Gastroesophageal sphincter (tissue), 4 donors: ENCODE measurements at regions not wholly inside any gene's neighbourhood (a gene's known extent, or its start where the extent isn't known, plus 50 kb on each side); places are given as distances from the start of the nearest gene placed in this dataset.

Experiments
- ATAC-seq: fragments of 150-250 bp; one replicate; pipeline ENCODE4 v1.9.1; 2016; ENCODE audit warnings: mild to moderate bottlenecking, moderate library complexity
- H3K27ac ChIP-seq, 4 donors: fragments of 200-600 bp; sonication (generic) in 3 of 4; 1 replicate in 3 of 4; 2 replicates in 1 of 4; pipeline ENCODE4 v1.5.1; 2016 to 2019
- H3K27me3 ChIP-seq: fragments of 200-600 bp; sonication (generic); one replicate; pipeline ENCODE4 v1.5.1; 2019
- H3K36me3 ChIP-seq, 2 donors: fragments of 200-600 bp; sonication (generic); one replicate each; pipeline ENCODE4 v1.5.1; 2019; ENCODE audit warnings: control low read depth in 1 of 2
- H3K4me1 ChIP-seq, 3 donors: fragments of 200-600 bp; sonication (generic); 1 replicate in 2 of 3; 2 replicates in 1 of 3; pipeline ENCODE4 v1.5.1; 2016 to 2019; ENCODE audit warnings: control low read depth in 2 of 3
- H3K4me3 ChIP-seq, 2 donors: fragments of 200-600 bp; sonication (generic); one replicate each; pipeline ENCODE4 v1.5.1; 2019; ENCODE audit warnings: mild to moderate bottlenecking in 1 of 2, moderate library complexity in 1 of 2
- H3K9me3 ChIP-seq, 3 donors: fragments of 200-600 bp; sonication (generic); one replicate each; pipeline ENCODE4 v1.5.1; 2017 to 2019; ENCODE audit warnings: control low read depth in 2 of 3
- CTCF ChIP-seq, 4 experiments: fragments of 200-600 bp in 2 of 4; fragments of 450-650 bp in 2 of 4; sonication (generic) in 1 of 4; IDR thresholded peaks; one replicate each; pipeline ENCODE4 v1.5.1; 2017 to 2019; ENCODE audit warnings: antibody characterized with exemption in 4 of 4, mild to moderate bottlenecking in 2 of 4, moderate library complexity in 2 of 4
- EP300 ChIP-seq: sonication (generic); formaldehyde crosslinking; IDR thresholded peaks from one replicate; pipeline ENCODE4 v1.6.1; 2017; ENCODE audit warnings: antibody characterized with exemption, mild to moderate bottlenecking
- POLR2A ChIP-seq, 2 donors: fragments of 450-650 bp; IDR thresholded peaks; one replicate each; pipeline ENCODE4 v1.6.1; 2017; ENCODE audit warnings: antibody characterized with exemption in 2 of 2, mild to moderate bottlenecking in 2 of 2, moderate library complexity in 1 of 2
- POLR2AphosphoS5 ChIP-seq: sonication (generic); formaldehyde crosslinking; IDR thresholded peaks from one replicate; pipeline ENCODE4 v1.6.1; 2017; ENCODE audit warnings: antibody characterized with exemption
- WGBS, 2 donors: methylation state at CpG; one replicate each; pipeline ENCODE4 v1.1.5; 2018; ENCODE audit warnings: low coverage in 1 of 2; 5-methylcytosine and 5-hydroxymethylcytosine counted together

GRCh38 chr5:110161162-110161561 is 471.4 kb downstream of the MAN2A1 start:
- no peak for ATAC-seq
- H3K27ac ChIP-seq, result no peak overlapping the region
- no peak for TF ChIP-seq EP300
- no peak for TF ChIP-seq CTCF (IDR thresholded peaks at IDR 0.05)
- TF ChIP-seq POLR2A (IDR thresholded peaks at IDR 0.05), result no peak
- no peak for TF ChIP-seq POLR2AphosphoS5
- H3K27me3 ChIP-seq, result no peaks in the 10 kb centered on the region
- H3K4me3 ChIP-seq, result no peak overlapping the region
- H3K4me1 ChIP-seq, result no peaks in the 10 kb centered on the region
- H3K9me3 ChIP-seq, result no peaks in the 10 kb centered on the region
- 82% methylated on average over 2 of the region's 2 CpGs; no CpG with 5 or more reads in 1 of the 2 donors for WGBS, 2 donors
- H3K36me3 ChIP-seq, result no peaks in the 10 kb centered on the region

DNA sequence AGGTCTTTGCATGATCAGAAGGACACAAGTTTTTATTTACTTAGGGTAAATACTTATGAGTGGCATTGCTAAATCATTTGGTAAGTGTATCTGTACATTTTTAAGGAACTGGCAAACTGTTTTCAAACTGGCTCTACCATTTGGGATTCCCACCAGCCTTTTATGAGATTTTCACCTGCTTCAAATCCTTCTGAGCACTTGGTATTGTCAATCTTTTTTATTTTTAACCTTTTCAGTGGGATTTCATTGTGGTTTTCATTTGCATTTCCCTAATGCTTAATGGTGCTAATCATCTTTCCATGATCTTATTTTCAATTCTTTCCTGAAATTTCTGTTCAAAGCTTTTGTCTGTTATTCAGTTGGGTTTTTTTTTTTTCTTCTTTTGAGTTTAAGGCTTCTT is 475.6 kb downstream of the MAN2A1 start:
- Histone ChIP-seq H3K9me3 (peaks cover 0 to 7% (median under 1%) of the 10 kb centered on the region in 3 donors), H3K4me1 (no peaks in the 10 kb centered on the region), H3K27me3 (no peaks in the 10 kb centered on the region), H3K27ac (no peak overlapping the region), H3K4me3 (no peak overlapping the region), H3K36me3 (no peaks in the 10 kb centered on the region)
- TF ChIP-seq POLR2AphosphoS5 (no peak), EP300 (no peak), POLR2A (IDR thresholded peaks at IDR 0.05) (no peak), CTCF (IDR thresholded peaks at IDR 0.05) (no peak)
- no peak for ATAC-seq

GRCh38 chr5:110167384-110167783 is 477.7 kb downstream of the MAN2A1 start:
- Histone ChIP-seq H3K36me3 (no peaks in the 10 kb centered on the region), H3K4me3 (no peak overlapping the region), H3K4me1 (no peaks in the 10 kb centered on the region), H3K9me3 (peaks cover 0 to 16% (median 2%) of the 10 kb centered on the region in 3 donors), H3K27me3 (no peaks in the 10 kb centered on the region), H3K27ac (no peak overlapping the region)
- ATAC-seq, result no peak
- whole genome bisulfite sequencing, 2 donors, result 83 to 100% methylated on average over 2 of the region's 2 CpGs
- TF ChIP-seq POLR2AphosphoS5, result no peak
- no peak for TF ChIP-seq EP300
- no peak for TF ChIP-seq POLR2A (IDR thresholded peaks at IDR 0.05)
- TF ChIP-seq CTCF (IDR thresholded peaks at IDR 0.05), result no peak

- no peak for TF ChIP-seq EP300
- no peak overlapping the region for H3K4me3 ChIP-seq
- H3K27ac ChIP-seq, result no peak overlapping the region
- ATAC-seq, result no peak
- peaks cover 0 to 16% (median 2%) of the 10 kb centered on the region in 3 donors for H3K9me3 ChIP-seq
- H3K36me3 ChIP-seq, result no peaks in the 10 kb centered on the region
- H3K4me1 ChIP-seq, result no peaks in the 10 kb centered on the region
- H3K27me3 ChIP-seq, result no peaks in the 10 kb centered on the region
- WGBS, 2 donors, result 59 to 80% methylated on average over 2 of the region's 2 CpGs
Observed at GRCh38 chr5:110169461-110169860, 479.7 kb downstream of the MAN2A1 start.

- H3K9me3 ChIP-seq, result no peaks in the 10 kb centered on the region
- WGBS, 2 donors, result 94% methylated on average over 2 of the region's 2 CpGs; no CpG with 5 or more reads in 1 of the 2 donors
- no peak overlapping the region for H3K27ac ChIP-seq
- H3K36me3 ChIP-seq, result no peaks in the 10 kb centered on the region
- H3K4me3 ChIP-seq, result no peak overlapping the region
- H3K4me1 ChIP-seq, result no peaks in the 10 kb centered on the region
- H3K27me3 ChIP-seq, result no peaks in the 10 kb centered on the region
- ATAC-seq, result no peak
- TF ChIP-seq CTCF (IDR thresholded peaks at IDR 0.05) (no peak), POLR2AphosphoS5 (no peak), POLR2A (IDR thresholded peaks at IDR 0.05) (no peak), EP300 (no peak)
Observed at GRCh38 chr5:110177729-110178128, 488.0 kb downstream of the MAN2A1 start.
